GM12878 (cell line): ENCODE measurements at regions not wholly inside any gene's neighbourhood (a gene's known extent, or its start where the extent isn't known, plus 50 kb on each side); places are given as distances from the start of the nearest gene placed in this dataset.

ENCODE experiments used
- ATAC-seq: fragments of 200-7000 bp; cut with Tn5 transposase; 3 replicates; pipeline ENCODE4 v1.9.1; 2020; ENCODE audit warnings: mild to moderate bottlenecking, moderate library complexity
- BruUV-seq: library from RNA; stranded (reverse); fragments of 400-500 nt; replicated peaks from 2 replicates; lab custom pipeline; 2021; lab: Mats Ljungman, UMichigan
- CTCF ChIA-PET: fragments of 300-600 bp; sonication (Branson Sonifier 250); formaldehyde crosslinking; extraction: SDS; loops from one replicate; lab custom pipeline; 2021; ENCODE audit warnings: inconsistent platforms; lab: Yijun Ruan, JAX
- POLR2A ChIA-PET: fragments of 350-600 bp; formaldehyde crosslinking; extraction: SDS; loops from one replicate; lab custom pipeline; 2021; ENCODE audit warnings: inconsistent platforms; lab: Charles Lee
- RAD21 ChIA-PET: fragments of 300-600 bp; sonication (Branson Sonifier 250); formaldehyde crosslinking; loops from one replicate; lab custom pipeline; 2023; ENCODE audit warnings: antibody characterized with exemption; ENCODE audit not compliant: unreplicated experiment; lab: Charles Lee
- SMC1A ChIA-PET: fragments of 300-600 bp; sonication (Branson Sonifier 250); formaldehyde crosslinking; loops from one replicate; lab custom pipeline; 2023; ENCODE audit not compliant: unreplicated experiment, uncharacterized antibody; lab: Charles Lee
- DNase-seq: peaks from one replicate; pipeline ENCODE4 v3.0.0-alpha.2; 2011; ENCODE audit warnings: low read depth, low spot score
- FAIRE-seq: peaks from 3 replicates; lab custom pipeline; 2011; peaks lifted over from hg19 to GRCh38; lab: Jason Lieb, UNC
- H2AFZ ChIP-seq: 2 replicates; pipeline ENCODE4 v1.6.0; 2011; ENCODE audit warnings: low read depth, low read length, control low read depth; ENCODE audit not compliant: control insufficient read depth
- H3K27ac ChIP-seq: 2 replicates; pipeline ENCODE4 v1.5.1; 2011; ENCODE audit warnings: control low read depth; ENCODE audit not compliant: control insufficient read depth, insufficient read depth
- H3K27me3 ChIP-seq, 2 experiments: replicated peaks in 1 of 2; 2 replicates each; pipeline versions ENCODE4 v1.6.0 to v1.6.1; 2011; ENCODE audit warnings: low read length in 1 of 2; ENCODE audit not compliant: control insufficient read depth in 2 of 2, insufficient read depth in 2 of 2
- H3K36me3 ChIP-seq, 2 experiments: 2 replicates each; pipeline ENCODE4 v1.5.1; 2011; ENCODE audit warnings: low read length in 1 of 2; ENCODE audit not compliant: control insufficient read depth in 2 of 2, insufficient read depth in 2 of 2
- H3K4me1 ChIP-seq: 2 replicates; pipeline ENCODE4 v1.6.1; 2011; ENCODE audit warnings: mild to moderate bottlenecking, low read length, moderate library complexity, mixed read lengths; ENCODE audit not compliant: control insufficient read depth, insufficient read depth
- H3K4me2 ChIP-seq: 2 replicates; pipeline ENCODE4 v1.6.0; 2011; ENCODE audit warnings: control low read depth; ENCODE audit not compliant: control insufficient read depth, insufficient read depth
- H3K4me3 ChIP-seq: fragments of 200-600 bp; sonication (generic); 2 replicates; pipeline ENCODE4 v1.5.1; 2016
- H3K79me2 ChIP-seq: 2 replicates; pipeline ENCODE4 v1.6.0; 2011; ENCODE audit warnings: low read length; ENCODE audit not compliant: control insufficient read depth, insufficient read depth
- H3K9ac ChIP-seq: 2 replicates; pipeline ENCODE4 v1.8.0; 2011; ENCODE audit warnings: low read length, control low read depth, mixed read lengths; ENCODE audit not compliant: control insufficient read depth, insufficient read depth
- H3K9me3 ChIP-seq: replicated peaks from 3 replicates; pipeline ENCODE4 v1.5.1; 2011; ENCODE audit warnings: mild to moderate bottlenecking, low read length; ENCODE audit not compliant: control insufficient read depth, insufficient read depth
- H4K20me1 ChIP-seq: 2 replicates; pipeline ENCODE4 v1.6.0; 2011; ENCODE audit not compliant: control insufficient read depth, insufficient read depth
- ATF2 ChIP-seq: IDR thresholded peaks from 2 replicates; pipeline ENCODE4 v1.6.1; 2012; ENCODE audit warnings: low read length, inconsistent platforms
- ATF7 ChIP-seq: fragments of 450-650 bp; IDR thresholded peaks from 2 replicates; pipeline ENCODE4 v1.6.1; 2016; ENCODE audit warnings: low read depth, mild to moderate bottlenecking
- BMI1 ChIP-seq: fragments of 450-650 bp; IDR thresholded peaks from 2 replicates; pipeline ENCODE4 v1.6.1; 2016; ENCODE audit warnings: mild to moderate bottlenecking, moderate library complexity, borderline replicate concordance
- BRCA1 ChIP-seq: IDR thresholded peaks from 2 replicates; pipeline ENCODE4 v1.6.1; 2011; ENCODE audit warnings: low read depth, low read length, improper control_type of control experiment
- E2F4 ChIP-seq: IDR thresholded peaks from 2 replicates; pipeline ENCODE4 v1.6.1; 2012; ENCODE audit warnings: low read depth, low read length, improper control_type of control experiment
- ETV6 ChIP-seq, 2 experiments: fragments of 450-650 bp in 1 of 2; IDR thresholded peaks in 1 of 2; conservative IDR thresholded peaks in 1 of 2; 2 replicates each; pipeline ENCODE4 v1.6.1; 2014; ENCODE audit warnings: antibody characterized with exemption in 1 of 2, borderline replicate concordance in 1 of 2, low read depth in 1 of 2, mild to moderate bottlenecking in 1 of 2, moderate library complexity in 1 of 2
- FOXM1 ChIP-seq: IDR thresholded peaks from 2 replicates; pipeline ENCODE4 v1.6.1; 2012; ENCODE audit warnings: low read depth, mild to moderate bottlenecking, inconsistent platforms, low read length, moderate library complexity
- HDAC6 ChIP-seq: fragments of 200-600 bp; sonication (generic); IDR thresholded peaks from one replicate; pipeline ENCODE4 v1.8.0; 2017; ENCODE audit warnings: antibody characterized with exemption; ENCODE audit not compliant: unreplicated experiment
- IKZF2 ChIP-seq, 2 experiments: fragments of 450-650 bp; IDR thresholded peaks; 2 replicates each; pipeline ENCODE4 v1.6.1; 2017; ENCODE audit warnings: mild to moderate bottlenecking in 2 of 2, moderate library complexity in 2 of 2
- JUND ChIP-seq: IDR thresholded peaks from 2 replicates; pipeline ENCODE4 v1.6.1; 2012; ENCODE audit warnings: low read depth, mild to moderate bottlenecking, low read length, improper control_type of control experiment, moderate library complexity
- NBN ChIP-seq: fragments of 450-650 bp; IDR thresholded peaks from 2 replicates; pipeline ENCODE4 v1.6.1; 2016
- NFYB ChIP-seq: IDR thresholded peaks from 2 replicates; pipeline ENCODE4 v1.6.1; 2011; ENCODE audit warnings: low read depth, mild to moderate bottlenecking, low read length, improper control_type of control experiment, moderate library complexity; ENCODE audit not compliant: insufficient read depth
- NKRF ChIP-seq: fragments of 450-650 bp; conservative IDR thresholded peaks from 2 replicates; pipeline ENCODE4 v1.6.1; 2017; ENCODE audit warnings: mild to moderate bottlenecking, moderate library complexity
- PAX8 ChIP-seq: fragments of 450-650 bp; IDR thresholded peaks from 2 replicates; pipeline ENCODE4 v1.6.1; 2017; ENCODE audit warnings: mild to moderate bottlenecking, moderate library complexity
- POLR2AphosphoS5 ChIP-seq: IDR thresholded peaks from 2 replicates; pipeline ENCODE4 v1.6.1; 2011; ENCODE audit warnings: mild to moderate bottlenecking, low read length, inconsistent platforms
- SMAD1 ChIP-seq: fragments of 450-650 bp; IDR thresholded peaks from 2 replicates; pipeline ENCODE4 v1.6.1; 2018; ENCODE audit warnings: mild to moderate bottlenecking, low read depth; ENCODE audit not compliant: partially characterized antibody
- SUPT20H ChIP-seq: IDR thresholded peaks from 2 replicates; pipeline ENCODE4 v1.6.1; 2011; ENCODE audit warnings: low read depth, mild to moderate bottlenecking, low read length, moderate library complexity, borderline replicate concordance; ENCODE audit not compliant: control insufficient read depth
- TAF1 ChIP-seq: IDR thresholded peaks from 2 replicates; pipeline ENCODE4 v1.6.1; 2011; ENCODE audit warnings: mild to moderate bottlenecking, low read depth, low read length, borderline replicate concordance
- TARDBP ChIP-seq: IDR thresholded peaks from 2 replicates; pipeline ENCODE4 v1.6.1; 2016; ENCODE audit warnings: borderline replicate concordance
- TCF12 ChIP-seq: IDR thresholded peaks from 2 replicates; pipeline ENCODE4 v1.6.1; 2011; ENCODE audit warnings: low read depth, mild to moderate bottlenecking, low read length
- WRNIP1 ChIP-seq: IDR thresholded peaks from 2 replicates; pipeline ENCODE4 v1.6.1; 2011; ENCODE audit warnings: low read depth, low read length, improper control_type of control experiment, borderline replicate concordance
- WGBS: methylation state at CpG from one replicate; pipeline ENCODE4 v1.1.6; 2016; ENCODE audit warnings: low lambda C conversion rate; ENCODE audit not compliant: insufficient replicate concordance, insufficient coverage; ENCODE audit errors: missing lambda C conversion rate; 5-methylcytosine and 5-hydroxymethylcytosine counted together
- in situ Hi-C: fragments of 300-500 bp; cut with MboI; formaldehyde crosslinking; loops from 9 replicates; pipeline ENCODE4 v1.14.3; 2018; ENCODE audit warnings: mixed read lengths
- intact Hi-C: fragments of 100-400 bp; cut with micrococcal nuclease; formaldehyde crosslinking; loops from one replicate; pipeline ENCODE4 v1.14.2; 2022; ENCODE audit not compliant: unreplicated experiment

GRCh38 chr6:87788141-87788540 is 86.1 kb upstream of the AKIRIN2 start (continued):
- no peak for TF ChIP-seq FOXM1
- TF ChIP-seq NFYB, result no peak
- TF ChIP-seq ETV6 (conservative IDR thresholded peaks at IDR 0.05 in 1 of 2, IDR thresholded peaks at IDR 0.05 in 1 of 2; ENCODE audit: borderline replicate concordance in 1 of 2, low read depth in 1 of 2), result no peak
- TF ChIP-seq HDAC6, result no peak
- TF ChIP-seq PAX8, result no peak
- TF ChIP-seq NKRF, result no peak
- no peak for TF ChIP-seq ATF7
- no peak for TF ChIP-seq TAF1
- TF ChIP-seq SUPT20H, result no peak
- TF ChIP-seq JUND, result no peak

- in situ Hi-C loops, result no loop called here
- Histone ChIP-seq H3K4me2 (no peak overlapping the region), H3K4me3 (no peak overlapping the region), H3K27ac (no peak overlapping the region), H3K36me3 (no peaks in the 10 kb centered on the region), H3K9me3 (no peaks in the 10 kb centered on the region), H4K20me1 (no peaks in the 10 kb centered on the region), H2AFZ (no peak overlapping the region), H3K4me1 (no peaks in the 10 kb centered on the region), H3K79me2 (no peaks in the 10 kb centered on the region), H3K9ac (no peak overlapping the region), H3K27me3 (no peaks in the 10 kb centered on the region)
- WGBS, result 75% methylated on average over 2 of the region's 2 CpGs
- ChIA-PET SMC1A (interaction anchor here (0.7 to 4.1 kb wide), 4 partner anchors 11 to 100 kb away, joined by 3 to 16 read pairs (median 4); no protein-coding TSS in a partner anchor), POLR2A (interaction anchor here (0.8 kb wide), 1 partner anchor 32 kb away, joined by 4 read pairs; no protein-coding TSS in a partner anchor), CTCF (interaction anchor here (1.0 kb wide), 1 partner anchor 308 kb away, joined by 3 read pairs; no protein-coding TSS in a partner anchor), RAD21 (no interaction called here)
- BruUV-seq, result no TSS peak
- no peak for FAIRE-seq
- no peak for ATAC-seq
- intact Hi-C loops, result no loop called here
- DNase-seq, result no peak
- TF ChIP-seq ATF2 (no peak), SMAD1 (no peak), TCF12 (no peak), POLR2AphosphoS5 (no peak), SUPT20H (no peak), E2F4 (no peak), WRNIP1 (no peak), BRCA1 (no peak), BMI1 (no peak), NBN (no peak), IKZF2 (IDR thresholded peaks at IDR 0.05) (no peak), TARDBP (no peak)
These were observed 83.3 kb upstream of the AKIRIN2 start for GRCh38 chr6:87785229-87785862.
